ENCODE measurements at regions not wholly inside any gene's neighbourhood (a gene's known extent, or its start where the extent isn't known, plus 50 kb on each side); places are given as distances from the start of the nearest gene placed in this dataset.
"Not testable (repeated sequence)": the region's sequence is repeated elsewhere in the genome, so short reads cannot be mapped to it uniquely, and the experiment has no call there.

DNA sequence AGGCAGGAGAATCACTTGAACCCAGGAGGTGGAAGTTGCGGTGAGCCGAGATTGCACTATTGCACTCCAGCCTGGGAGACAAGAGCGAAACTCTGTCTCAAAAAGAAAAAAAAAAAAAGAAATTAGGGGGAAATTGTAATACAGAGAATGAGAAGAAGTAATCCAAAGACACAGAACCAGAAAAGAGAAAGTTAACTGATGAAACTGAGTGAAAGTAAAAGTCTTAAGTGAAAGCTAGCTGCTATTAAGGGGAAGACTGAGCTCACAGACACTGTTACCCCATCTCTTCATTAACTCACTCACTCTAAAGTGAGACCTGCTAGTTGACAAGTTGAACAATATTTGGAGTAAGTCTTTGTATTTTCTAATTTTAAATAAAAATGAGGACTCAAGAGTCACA, 763.0 kb upstream of the PCDH10 start:
- no peak for DNase-seq

DNA sequence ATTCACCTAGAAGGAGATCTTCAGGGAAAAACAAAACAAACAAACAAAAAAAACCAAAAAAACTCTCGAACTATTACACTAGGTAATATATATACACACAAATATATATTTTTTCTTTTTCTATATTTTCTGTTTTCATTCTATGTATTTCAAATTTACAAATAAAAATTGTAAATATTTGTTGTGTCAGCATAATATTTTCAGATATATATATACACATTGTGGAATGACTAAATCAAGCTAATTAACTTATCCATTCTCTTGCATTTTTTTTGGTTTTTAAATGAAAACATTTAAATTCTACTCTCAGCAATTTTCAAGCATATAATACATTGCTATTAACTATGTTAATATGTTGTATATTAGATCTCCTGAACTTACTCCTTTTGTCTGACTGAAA, 762.0 kb upstream of the PCDH10 start:
- DNase-seq, result no peak

DNA sequence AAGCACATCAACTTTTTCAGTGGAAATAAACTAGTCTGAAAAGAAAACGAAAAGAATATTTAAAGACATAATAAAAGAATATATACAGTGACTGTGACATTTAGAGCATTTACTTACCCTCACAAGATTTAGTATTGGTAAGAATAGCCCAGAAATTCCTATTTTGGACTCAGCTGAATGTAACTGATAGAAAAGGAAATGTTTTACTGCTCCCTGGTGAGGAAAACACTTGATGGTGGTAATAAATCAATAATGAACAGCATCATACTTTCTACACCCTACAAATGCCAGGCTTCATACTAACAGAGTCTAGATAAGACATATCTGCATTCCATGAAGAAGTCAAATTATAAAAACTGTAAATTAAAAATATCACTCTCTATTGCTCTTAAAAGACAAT, 753.5 kb upstream of the PCDH10 start:
- no peak for DNase-seq

DNA sequence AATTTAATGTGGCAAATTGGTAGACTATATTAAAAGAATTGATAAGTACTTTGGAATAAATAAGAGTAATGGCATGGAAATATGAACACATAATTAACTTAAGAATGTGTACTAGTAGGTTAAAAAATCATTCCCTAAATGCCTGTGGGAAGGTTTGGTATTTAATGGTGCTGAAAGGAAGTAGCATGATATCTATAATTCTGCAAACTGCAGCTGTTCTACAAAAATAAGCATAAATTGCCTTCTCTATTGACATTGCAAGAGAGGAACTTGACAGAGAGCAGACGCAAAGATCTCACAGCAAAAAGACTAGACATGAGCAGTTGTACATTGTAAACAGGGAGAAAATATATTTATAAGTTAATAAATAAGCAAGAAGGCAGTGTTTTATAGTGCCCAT, 752.5 kb upstream of the PCDH10 start:
- DNase-seq, result no peak

DNA sequence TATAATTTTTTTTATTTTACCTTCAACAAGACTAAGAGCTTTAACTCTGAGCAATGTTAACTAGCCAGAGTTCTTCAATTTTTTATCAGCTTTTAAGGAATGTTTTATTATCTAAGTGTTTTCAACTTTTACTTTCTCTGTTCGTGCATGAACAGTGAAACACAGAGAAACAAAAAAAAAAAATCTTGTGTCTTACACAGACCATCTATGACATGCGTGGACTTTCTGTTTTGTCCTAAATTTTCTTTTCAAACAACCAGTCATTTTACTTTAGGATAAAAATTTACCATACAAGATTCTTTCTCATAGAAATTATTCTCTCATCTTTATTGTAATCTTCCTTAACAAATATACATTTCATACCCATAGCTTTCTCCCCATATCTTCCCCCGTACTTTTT, 731.9 kb upstream of the PCDH10 start:
- DNase-seq, result no peak

DNA sequence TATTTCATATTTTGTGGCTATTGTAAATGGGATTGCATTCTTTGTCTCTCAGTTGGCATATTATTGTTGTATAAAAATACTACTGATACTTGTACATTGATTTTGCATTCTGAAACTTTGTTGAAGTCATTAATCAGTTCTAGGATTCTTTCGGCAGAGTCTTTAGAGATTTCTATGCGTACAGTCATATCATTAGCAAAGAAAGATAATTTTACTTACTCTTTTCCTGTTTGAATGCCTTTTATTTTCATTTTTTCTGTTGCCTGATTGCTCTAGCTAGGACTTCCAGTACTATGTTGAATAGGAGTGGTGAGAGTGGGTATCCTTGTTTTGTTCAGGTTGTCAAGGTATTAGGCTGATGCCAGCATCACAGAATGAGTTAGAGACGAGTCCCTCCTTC, 722.0 kb upstream of the PCDH10 start:
- DNase-seq, result no peak

DNA sequence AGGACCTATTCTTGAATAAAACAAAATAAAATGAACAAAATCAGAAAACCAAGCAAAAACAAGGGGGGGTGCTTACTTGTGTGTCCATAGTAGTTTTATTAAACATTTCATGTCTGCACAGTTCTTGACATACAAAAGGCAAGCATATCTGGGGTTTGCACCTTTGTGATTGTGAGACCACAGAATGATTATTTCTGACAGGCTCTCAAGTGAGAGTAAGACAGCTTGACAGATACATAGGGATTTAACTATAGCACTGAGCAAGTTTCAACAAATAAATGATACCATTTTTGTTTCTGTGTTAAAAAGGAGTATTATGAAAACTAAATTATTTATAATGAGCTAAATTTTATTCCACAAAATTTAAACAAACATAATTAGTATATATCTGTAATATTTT, 712.0 kb upstream of the PCDH10 start:
- DNase-seq, result no peak

DNA sequence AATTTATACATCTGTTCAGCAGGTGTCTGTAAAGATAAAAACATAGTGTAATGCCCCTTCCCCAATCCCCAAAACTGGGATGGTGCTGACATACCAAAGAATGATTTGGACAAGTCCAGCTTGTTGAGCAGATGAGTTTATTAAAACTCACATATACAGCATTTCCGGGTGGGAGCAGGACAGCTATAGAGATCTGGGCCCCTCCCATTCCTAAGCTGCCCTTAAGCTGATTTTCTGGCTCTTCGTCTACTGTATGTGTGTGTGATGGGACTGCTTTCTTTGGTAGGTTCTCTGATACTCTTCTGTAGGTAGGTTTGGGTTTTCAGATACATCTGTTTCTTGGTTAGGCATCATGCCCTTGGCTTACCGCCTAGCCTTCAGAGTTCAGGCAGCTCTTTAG, 703.7 kb upstream of the PCDH10 start:
- no peak for DNase-seq

DNA sequence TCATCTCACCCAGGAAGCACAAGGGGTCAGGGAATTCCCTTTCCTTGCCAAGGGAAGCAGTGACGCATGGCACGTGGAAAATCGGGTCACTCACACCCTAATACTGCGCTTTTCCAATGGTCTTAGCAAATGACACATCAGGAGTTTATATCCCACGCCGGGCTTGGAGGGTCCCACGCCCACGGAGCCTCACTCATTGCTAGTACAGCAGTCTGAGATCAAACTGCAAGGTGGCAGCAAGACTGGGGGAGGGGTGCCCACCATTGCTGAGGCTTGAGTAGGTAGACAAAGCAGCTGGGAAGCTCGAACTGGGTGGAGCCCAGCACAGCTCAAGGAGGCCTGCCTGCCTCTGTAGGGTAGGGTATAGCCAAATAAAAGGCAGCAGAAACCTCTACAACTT, 691.1 kb upstream of the PCDH10 start:
- DNase-seq, result not testable (repeated sequence)

DNA sequence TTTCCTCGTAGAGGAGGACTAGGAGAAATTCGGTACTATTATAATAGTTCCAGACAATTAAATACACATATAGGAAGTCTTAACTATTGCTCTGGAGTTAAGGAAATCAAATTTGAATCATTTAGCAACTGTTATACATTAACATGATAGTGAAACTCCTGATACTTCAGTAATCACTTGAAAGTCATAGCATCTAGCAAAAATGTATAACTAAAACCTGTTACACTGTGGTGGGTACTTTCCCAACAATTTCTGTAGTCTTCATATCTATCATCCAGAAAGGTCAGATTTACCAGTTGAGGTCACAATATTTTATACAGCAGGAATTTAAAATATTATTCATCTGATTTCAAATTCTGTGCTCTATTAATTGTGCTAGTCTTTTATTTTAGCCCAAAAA, 669.6 kb upstream of the PCDH10 start:
- no peak for DNase-seq

DNA sequence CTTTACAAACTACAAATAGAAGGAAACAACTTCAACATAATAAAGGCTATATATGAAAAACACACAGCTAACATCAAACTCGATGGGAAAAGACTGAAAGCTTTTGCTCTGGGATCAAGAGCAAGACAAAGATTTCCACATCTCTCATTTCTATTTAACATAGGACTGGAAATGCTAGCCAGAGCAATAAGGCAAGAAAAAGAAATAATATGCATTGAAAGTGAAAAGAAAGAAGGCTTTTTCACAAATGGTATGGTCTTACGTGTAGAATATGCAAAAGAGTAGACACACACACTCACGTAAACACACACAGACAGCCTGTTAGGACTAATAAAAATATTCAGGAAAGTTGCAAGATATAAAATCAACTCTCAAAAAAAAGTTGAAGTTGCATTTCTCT, 660.5 kb upstream of the PCDH10 start:
- no peak for DNase-seq

DNA sequence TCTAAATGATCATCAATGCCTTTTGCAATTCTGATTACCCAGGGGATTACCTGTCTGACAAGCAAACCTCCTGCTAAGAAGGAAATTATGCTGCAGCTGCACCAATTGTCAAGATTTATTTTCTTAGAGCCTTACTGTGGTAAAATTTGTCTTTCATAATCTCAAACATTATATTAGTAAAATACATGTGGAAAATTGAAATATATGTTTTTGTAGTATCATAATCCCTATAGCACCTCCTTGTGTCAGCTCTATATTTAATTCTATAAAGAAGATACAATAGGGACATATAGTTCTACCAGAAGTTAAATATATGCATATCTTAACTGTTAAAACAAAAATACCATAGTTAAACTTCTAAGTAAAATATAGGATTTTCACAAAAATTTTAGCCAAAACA, 655.6 kb upstream of the PCDH10 start:
- DNase-seq, result no peak

DNA sequence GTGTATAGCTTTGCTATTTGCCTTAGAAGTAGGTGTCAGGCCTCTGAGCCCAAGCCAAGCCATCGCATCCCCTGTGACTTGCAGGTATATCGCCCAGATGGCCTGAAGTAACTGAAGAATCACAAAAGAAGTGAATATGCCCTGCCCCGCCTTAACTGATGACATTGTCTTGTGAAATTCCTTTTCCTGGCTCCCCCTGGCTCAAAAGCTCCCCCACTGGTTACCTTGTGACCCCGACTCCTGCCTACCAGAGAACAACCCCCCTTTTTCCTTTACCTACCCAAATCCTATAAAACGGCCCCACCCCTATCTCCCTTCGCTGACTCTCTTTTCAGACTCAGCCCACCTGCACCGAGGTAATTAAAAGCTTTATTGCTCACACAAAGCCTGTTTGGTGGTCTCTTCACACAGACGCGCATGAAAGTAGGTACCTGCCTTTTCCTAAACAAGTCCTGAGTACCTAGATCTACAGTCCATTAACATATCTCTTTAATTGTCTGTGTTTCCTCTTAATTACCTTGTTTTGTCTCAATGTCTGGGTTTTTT, 653.8 kb upstream of the PCDH10 start:
- not testable (repeated sequence) for DNase-seq

DNA sequence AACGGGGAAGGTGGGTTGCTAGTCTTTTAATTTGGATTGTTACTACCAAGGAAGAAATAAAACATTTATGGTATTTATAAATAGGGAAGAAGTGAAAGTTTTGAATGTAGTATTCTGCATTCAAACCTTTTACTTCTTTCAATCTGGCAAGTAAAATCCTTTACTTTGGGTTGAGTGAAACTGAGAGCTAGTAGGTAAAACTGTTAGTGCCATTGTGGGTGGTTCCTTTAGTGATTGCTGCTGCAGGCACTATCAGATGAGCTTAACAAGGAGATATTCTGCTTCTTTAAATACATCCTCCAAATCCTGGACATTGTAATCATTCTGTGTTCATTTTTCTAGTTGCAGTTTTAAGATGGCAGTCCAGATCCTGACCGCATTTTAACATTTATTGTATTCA, 650.9 kb upstream of the PCDH10 start:
- DNase-seq, result no peak

DNA sequence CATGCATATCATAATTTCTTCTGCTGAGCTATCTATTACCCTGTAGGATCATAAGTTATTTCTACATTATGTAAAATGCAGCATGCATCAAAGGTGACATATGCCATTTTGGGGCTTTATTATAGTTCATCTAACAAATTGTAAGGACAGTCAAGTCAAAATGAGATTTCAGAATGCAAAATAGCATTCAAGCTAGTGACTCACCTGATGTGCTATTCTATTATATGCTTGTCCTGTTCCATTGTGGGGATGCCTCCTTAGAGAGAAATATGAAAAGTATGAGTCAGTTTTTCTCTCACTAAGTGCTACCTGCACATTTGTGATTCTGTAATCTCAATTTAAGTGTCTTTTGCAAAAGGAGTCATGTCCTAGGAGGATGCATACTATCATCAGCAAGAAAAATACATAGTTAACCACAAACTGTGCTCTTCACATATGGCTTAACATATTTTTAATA, 647.0 kb upstream of the PCDH10 start:
- no peak for DNase-seq

DNA sequence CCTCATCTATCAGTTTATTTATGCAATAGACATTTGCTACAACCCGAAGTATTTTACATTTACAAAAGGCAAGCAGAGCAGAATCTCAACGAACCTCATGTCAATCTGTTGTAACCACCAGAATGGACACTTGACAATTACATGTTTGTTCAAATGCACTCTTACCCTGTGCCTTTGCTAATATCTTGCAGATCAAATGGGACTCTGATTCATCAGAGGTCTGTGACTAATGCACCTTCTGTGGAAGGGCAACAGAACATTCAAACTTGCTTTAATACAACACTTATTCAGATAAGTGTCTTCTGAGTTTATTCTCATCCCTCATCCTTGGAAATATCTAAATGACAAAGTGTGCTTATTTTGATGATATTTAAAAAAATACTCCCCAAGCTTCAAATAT, 644.7 kb upstream of the PCDH10 start:
- no peak for DNase-seq

DNA sequence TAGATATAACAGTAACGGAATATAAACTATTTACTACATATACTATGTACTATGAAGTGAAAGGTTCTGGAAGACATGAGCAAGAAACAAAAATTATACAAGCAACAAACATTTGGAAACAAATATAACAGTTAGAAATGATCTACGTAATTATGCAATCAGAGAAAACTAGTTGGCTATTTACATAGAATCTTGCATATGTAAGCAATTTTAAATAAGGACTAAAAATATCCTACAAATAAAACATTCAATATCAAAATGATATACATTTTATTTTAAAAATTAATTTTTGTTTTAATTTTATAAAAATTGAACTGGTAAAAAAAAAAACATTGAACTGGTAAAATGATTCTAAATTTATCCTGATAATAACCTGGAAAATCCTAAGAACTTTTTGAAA, 642.5 kb upstream of the PCDH10 start:
- DNase-seq, result no peak

DNA sequence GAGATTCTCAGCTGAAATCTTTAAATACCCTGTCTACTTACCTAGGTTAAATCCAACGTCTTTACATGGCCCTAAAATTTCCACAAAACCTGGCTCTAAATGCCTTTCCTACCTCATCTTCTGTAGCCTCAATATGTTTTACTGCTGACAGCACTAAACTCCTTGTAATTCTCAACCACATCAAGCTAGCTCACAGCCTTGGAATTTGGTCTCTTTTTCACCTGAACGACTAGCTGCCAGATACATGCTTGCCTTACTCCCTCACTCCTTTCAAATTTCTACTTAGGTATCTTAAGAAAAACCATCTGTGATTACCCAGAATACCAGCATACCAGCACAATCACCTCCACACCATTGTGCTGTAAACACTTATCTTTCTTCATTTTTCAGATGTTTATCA, 635.6 kb upstream of the PCDH10 start:
- DNase-seq, result no peak

DNA sequence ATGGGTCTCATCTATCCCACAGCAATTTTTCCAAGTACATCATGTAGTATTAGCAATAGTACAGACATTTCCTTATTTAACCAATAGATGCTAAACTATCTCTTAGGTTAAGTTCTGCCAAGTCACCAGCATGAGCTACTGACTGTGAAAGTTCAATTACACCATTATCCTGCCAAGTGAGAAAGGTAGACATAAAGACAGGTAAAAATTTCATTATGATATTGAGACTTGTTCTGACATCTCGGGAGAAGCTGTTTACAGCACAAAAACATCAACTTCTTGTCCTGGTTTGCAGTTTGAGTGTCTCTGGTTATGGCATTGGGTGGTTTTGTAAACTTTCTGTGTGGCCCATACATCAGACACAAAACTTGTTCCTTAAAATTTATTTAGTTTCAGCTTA, 622.4 kb upstream of the PCDH10 start:
- DNase-seq, result no peak

DNA sequence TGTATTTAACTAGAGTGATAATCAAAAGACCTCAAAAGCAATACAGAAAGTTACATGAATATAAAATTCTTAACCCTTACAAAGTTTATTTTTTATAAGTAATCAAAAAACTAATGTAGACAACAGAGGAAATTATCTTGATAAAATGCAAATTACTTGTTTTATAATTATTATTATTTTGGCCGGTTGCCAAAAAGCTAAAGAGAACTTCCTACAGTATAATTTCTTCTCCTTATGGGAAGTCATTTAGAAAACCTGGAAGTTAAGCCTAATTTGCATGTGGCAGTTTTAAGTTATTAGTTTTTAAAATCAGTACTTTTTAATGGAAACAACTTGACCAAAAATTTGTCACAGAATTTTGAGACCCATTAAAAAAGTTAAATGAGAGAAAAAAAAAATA, 621.3 kb upstream of the PCDH10 start:
- DNase-seq, result no peak

DNA sequence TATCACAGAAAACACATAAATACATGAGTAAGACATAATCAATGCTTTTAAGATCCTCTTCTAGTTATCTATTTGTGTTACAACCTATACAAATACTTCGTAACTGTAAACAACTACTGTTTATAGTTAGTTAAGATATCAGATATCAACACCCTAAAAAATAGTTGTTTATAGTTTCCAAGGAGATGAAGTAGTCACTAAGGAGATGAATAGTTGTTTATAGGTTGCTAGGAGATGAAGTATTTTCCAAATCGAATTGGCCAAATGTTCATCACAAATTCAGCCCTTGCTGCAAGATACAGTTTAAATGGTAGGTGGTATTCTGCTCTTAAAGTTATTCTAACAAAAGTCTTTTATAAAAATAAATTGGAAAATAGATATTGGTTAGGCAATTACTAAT, 618.2 kb upstream of the PCDH10 start:
- DNase-seq, result peak; percentile 7

DNA sequence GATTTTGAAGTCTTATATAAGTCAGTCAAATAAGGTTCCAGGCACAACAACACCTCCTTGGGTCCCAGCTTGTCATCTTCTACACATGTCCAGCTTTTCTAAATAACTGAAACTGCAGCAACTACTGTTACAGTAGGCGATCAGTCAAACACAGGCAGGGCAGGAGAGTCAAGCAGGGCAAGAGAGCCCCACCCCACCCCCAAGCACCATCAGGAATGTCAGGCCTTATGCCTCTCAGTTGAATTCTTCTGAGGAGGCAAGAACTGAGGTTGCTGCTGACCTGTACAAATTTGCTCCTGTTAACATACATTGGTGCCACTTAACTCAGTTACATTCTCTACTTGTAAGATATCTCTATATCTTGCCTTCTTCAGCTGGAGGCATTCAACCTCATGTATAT, 608.8 kb upstream of the PCDH10 start:
- no peak for DNase-seq

DNA sequence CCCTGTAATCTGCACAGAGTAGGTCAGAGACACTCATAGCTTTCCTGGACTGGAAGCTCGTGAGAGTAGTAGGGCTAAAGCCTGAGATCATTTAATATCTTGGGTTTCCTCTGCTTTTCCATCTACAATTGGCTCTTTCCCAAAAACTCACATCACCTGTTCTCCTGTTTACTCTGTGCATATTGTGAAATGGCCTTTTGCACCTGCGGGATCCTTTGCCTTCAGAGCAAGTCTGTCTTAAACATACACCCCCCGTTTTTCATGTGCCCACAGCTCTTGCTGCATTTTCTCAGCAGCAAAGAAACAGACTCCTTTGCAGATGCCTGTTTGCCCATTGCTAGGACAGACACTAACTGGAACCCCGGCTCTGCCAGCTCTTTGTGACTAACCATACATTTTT, 608.3 kb upstream of the PCDH10 start:
- peak; percentile 58 for DNase-seq

DNA sequence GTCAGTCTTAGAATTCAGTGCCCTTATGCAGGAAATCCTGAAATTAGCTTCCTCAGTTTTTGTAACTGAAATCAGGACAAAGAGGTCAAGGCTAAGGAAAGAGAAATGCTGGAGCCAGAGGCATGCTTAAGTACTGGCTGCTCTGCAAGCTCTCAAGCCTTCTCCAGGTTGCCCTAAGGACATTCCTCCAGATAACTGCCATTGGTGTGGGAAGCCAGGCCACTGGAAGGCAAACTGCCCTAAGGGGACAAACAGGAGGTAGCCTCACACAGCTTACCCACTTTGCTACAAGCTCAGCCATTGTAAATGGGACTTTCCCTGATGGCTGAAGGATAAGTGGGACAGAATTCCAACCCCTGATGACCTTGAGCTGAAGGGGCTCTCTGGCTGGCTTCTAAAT, 606.9 kb upstream of the PCDH10 start:
- no peak for DNase-seq

DNA sequence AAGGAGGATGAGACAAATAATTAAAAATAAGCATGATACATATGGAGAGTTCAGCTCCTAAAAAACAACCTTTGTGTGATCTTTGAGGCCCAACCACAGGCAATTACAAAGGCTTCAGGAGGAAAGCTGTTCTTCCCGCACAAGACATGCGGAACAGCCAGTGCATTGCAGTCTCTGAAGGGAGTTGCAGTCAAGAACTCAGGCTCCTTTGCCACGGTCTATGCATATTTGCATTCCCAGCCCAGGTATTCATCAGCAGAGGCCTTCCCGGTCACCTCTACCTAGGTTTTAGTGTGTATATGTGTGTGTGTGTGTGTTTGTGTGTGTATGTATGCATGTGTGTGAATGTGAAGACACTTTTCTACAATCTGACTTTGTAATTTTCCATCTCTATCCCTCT, 600.6 kb upstream of the PCDH10 start:
- DNase-seq, result no peak

DNA sequence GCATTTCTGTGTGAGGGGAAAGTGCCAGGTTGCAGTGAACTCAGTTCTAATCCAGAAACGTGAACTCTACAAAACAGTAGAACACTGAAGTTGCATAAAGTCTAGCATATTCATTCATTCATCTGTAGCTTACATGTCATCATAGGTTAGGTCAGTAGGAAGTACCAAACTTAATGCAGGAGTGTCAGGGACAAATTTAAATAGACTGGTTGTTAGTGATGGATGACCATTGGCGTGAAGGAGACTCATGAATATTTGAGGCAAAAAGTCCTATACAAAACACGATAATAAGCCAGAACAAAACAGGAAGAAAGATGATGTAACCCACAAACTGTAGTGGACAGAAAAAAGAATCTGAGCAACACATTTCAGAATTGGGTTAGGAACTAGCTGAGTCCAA, 592.8 kb upstream of the PCDH10 start:
- no peak for DNase-seq
